Myocyte (in vitro differentiated cells): ENCODE measurements at regions not wholly inside any gene's neighbourhood (a gene's known extent, or its start where the extent isn't known, plus 50 kb on each side); places are given as distances from the start of the nearest gene placed in this dataset.
"Not testable (repeated sequence)": the region's sequence is repeated elsewhere in the genome, so short reads cannot be mapped to it uniquely, and the experiment has no call there.

Experiments used
- DNase-seq: peaks from one replicate; pipeline ENCODE4 v3.0.0-alpha.2; 2012; ENCODE audit warnings: low read depth

DNA sequence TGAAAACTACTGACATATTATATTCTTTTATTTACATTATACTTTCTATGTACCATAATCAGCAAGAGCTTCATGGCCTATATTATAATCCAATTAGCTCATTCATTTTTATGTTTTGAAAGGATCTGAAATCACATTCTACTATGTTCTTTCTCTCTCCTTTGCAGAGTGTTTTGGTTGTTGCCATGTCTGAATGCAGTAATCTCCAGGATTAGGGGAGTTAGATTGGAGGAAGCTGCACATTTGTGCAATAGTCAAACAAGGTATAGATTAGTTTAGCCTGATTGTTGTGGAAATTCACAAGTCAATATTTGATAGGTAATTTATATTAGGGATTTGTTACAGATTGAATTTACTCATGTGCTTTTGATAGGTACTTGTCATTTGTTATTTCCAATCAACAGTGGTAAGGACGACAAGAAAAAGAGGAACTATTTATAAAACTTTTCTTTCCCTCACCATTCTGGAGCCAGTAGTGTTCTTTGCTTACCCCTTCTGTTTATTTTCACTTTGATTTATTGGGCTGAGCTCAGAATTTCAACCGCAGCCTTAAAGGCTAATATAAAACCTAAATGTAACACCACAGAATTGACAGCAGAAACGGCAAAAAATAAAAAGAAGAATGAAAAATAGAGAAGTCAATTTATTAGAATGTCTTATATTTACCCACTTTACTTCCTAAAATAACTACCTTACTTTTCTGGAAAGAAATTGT, 597.0 kb downstream of the CHSY3 start:
- no peak for DNase-seq

DNA sequence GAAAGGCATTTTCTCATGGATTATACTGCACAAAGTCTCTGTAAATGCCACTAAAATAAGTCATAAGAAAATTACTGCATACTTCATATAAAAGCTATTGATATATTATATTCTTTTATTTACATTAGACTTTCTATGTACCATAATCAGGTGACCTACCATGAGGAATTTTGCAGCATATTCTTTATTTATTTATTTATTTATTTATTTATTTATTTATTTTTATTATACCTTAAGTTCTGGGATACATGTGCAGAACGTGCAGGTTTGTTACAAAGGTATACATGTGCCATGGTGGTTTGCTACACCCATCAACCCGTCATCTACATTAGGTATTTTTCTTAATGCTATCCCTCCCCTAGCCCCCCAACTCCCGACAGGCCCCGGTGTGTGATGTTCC, 596.2 kb downstream of the CHSY3 start:
- DNase-seq, result not testable (repeated sequence)

DNA sequence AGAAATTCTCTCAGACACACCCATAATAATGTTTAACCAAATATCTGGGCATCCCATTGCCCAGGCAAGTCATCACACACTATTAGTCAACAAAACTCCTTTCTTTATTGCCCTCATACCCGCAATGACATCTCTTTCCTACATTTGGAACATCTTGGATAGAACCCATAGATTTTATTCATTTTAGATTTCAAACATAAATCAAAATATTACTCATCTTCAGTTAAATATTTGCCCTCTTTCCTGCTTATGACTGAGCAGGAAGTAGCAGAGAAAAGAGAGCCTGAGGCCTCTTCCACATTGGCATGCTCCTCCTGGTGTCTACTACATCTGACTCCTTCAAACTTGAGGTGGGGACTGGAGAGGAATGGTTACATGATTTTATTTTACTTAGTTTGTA, 592.0 kb downstream of the CHSY3 start:
- no peak for DNase-seq

GRCh38 chr5:130488252-130488651, 584.0 kb downstream of the CHSY3 start:
- no peak for DNase-seq

DNA sequence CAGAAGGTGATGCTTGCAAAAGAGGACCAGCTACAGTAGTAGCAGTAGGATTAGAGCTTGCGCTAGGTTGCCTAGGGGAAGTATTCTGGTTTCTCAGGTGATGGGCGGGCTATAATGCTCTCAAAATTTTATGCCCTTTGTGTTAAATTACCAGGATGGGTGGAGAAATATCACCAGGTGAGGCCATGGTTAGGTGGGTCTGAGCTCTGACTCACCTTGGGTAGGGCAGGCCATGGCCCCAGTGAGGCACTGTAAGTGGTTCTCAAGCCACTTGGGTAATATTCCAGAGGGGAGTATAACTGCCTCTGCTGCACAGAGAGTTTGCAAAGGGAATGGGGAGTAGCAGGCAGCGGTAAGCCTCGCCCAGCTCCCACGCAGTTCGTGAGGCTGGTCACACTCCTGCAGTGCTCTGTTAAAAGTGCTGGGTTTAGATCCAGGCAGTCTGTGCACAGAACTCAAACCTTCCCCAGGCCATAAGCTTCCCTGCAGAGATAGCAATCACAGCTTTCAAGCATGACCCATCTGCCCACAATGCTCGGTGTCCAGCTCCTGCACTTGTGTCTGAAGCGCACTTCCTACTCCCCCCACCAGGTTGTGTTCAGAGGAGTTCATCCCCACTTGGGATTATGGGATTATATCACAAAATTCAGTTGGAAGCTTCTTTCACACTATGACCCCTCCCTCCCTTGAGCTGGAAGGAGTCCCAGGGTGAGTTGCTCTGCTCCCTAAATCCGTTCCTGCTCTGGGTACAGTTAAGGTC, 575.0 kb downstream of the CHSY3 start:
- DNase-seq, result no peak

GRCh38 chr5:130476325-130476724, 572.1 kb downstream of the CHSY3 start:
- no peak for DNase-seq

DNA sequence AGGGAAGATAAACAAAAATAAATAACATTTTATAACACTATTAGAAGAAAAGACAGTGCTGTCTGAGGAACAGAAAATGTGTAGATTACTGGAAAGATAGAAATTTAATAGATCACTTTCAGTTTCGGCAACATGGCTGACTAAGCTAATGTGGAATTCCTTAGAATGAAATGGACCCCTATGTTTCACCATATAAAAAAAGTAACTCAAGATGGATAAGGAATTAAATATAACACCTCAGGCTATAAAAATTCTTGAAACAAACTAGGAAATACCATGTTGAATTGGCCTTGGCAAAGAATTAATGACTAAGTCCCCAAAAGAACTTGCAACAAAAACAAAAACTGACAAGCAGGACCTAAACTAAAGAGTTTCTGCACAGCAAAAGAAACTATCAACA, 558.3 kb downstream of the CHSY3 start:
- no peak for DNase-seq

DNA sequence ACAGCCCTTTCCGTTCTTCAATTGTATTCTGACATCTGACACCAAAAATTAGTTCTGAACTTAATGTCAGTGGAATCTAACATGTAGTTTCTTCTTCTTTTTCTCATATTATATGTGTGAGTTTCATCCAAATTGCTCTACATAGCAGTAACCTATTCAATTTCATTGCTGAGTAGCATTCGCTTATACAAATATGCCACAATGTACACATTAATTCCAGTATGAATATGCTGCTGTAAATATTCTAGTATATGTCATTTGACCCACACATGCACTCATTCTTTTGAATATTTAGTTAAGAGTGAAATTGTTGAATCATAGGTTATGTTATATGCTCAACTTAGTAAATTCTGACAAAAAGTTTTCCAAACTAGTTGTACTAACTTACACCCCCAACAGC, 550.9 kb downstream of the CHSY3 start:
- no peak for DNase-seq

- DNase-seq, result no peak
Measured at GRCh38 chr5:130452744-130453143, 548.5 kb downstream of the CHSY3 start.

DNA sequence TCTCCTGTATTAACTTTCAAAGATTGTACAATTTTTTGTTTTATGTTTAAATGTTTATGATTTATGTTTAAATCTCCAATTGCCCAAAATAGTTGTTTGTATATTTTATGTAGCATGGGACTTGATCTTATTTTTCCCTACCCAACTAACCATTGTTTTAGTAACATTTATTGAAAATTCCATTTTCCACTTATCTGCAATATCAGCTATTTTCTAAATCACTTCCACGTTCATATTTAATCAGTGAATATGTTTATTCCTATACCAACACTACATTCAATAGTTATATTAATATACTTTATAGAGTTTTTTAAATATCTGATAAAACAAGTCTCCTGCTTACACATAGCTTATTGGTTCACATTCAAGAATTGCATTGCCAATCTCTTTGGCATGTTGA, 532.2 kb downstream of the CHSY3 start:
- no peak for DNase-seq

DNA sequence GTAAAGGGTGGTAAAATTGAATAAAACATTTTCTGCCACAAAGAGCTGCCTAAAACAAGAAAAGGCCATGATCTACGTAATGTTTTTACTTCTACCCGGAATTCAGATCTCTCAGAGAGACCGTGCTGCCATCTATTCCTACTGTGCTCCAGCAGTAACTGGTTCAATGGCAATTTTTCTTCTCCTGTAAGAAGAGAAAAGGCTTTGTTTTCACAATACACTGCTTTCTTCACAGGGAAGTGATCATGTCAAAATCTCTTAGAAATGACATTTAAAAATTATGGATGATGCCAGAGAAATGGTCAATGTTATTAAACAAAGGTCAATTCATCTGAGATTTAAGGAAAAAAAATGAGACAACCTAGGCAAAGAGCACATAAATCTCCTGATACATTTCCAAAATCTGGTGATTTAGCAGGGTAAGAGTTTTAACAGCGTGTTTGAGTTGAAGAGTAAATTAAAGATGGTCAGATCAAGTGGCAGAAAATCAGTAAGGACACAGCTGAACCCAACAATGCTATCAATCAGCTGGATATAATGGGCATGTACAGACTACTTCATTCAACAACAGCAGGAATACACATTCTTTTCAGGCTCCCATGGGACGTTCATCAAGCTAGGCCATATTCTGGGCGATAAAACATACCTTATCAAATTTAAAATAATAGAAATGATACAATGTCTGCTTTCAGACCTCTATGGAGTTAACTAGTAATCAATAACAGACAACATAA, 523.1 kb downstream of the CHSY3 start:
- DNase-seq, result no peak

GRCh38 chr5:130425424-130425823, 521.2 kb downstream of the CHSY3 start:
- DNase-seq, result no peak

GRCh38 chr5:130424341-130424740, 520.1 kb downstream of the CHSY3 start:
- no peak for DNase-seq

DNA sequence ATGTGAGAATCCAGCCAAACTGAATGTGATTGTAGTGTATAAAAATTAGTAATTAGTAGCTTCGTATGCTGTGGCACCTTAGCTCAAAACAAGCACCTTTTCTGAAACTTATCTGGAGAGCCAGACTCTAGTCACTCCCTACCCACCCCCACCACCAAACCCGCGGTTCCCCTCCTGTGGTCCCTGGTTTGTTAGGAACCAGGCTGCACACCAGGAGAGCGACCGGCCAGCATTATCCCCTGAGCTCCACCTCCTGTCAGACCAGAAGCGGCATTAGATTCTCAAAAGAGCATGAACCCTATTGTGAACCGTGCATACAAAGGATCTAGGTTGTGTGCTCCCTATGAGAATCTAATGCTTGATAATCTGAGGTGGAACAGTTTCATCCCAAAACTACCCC, 498.6 kb downstream of the CHSY3 start:
- DNase-seq, result no peak

DNA sequence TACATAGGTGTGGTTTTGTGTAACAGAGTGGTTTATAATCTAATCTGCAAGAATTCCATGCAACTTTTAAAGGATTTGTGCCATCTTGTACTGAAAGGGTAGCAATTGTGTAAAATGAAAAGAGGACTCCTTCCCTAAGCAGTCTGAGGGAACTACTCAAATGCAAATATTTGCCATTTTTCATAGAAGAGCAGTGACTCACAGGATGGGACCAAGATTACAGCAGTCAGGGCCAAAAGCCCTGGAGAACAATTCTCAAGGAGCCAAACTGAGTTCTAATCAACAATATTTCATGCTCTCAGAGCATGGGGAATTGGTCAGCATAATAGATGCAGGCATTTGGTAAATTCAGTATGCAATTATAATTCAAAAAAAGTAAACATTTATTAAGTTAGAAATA, 495.8 kb downstream of the CHSY3 start:
- DNase-seq, result no peak

DNA sequence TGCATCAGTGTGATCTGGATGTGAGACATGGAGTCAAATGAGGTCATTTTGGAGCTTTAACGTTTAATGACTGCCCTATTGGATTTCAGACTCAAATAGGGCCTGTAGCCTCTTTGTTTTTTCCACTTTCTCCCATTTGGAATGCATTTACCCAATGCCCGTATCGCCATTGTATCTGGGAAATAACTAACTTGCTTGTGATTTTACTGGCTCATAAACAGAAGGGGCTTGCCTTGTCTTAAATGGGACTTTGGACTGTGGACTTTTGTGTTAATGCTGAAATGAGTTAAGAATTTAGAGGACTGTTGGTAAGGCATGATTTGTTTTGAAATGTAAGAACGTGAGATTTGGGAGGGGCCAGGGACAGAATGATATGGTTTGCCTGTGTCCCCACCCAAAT, 494.6 kb downstream of the CHSY3 start:
- DNase-seq, result no peak

DNA sequence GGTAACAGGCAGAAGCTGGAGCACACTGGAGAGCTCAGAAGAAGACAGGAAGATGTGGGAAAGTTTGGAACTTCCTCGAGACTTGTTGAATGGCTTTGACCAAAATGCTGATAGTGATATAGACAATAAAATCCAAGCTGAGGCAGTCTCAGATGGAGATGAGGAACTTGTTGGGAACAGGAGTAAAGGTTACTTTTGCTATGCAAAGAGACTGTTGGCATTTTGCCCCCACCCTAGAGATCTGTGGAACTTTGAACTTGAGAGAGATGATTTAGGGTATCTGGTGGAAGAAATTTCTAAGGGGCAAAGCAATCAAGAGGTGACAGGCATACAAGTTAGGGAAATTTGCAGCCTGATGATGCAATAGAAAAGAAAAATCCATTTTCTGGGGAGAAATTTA, 493.5 kb downstream of the CHSY3 start:
- DNase-seq, result not testable (repeated sequence)

DNA sequence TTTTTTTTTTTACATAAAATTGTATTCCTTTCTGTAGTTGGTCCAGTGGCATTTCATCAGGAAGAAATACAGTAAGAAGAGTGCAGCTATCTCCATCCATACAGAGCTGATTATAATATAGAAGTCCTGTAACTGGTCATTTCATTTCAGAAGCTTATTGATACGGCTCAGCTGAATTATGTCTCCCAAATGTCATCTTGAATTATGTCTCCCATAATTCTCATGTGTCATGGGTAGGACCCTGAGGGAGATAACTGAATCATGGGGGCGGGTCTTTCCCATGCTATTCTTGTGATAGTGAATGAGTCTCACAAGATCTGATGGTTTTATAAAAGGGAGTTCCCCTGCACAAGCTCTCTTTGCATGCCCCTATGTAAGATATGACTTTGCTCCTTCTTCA, 492.9 kb downstream of the CHSY3 start:
- no peak for DNase-seq

GRCh38 chr5:130391727-130392264, 487.5 kb downstream of the CHSY3 start:
- DNase-seq, result not testable (repeated sequence)

DNA sequence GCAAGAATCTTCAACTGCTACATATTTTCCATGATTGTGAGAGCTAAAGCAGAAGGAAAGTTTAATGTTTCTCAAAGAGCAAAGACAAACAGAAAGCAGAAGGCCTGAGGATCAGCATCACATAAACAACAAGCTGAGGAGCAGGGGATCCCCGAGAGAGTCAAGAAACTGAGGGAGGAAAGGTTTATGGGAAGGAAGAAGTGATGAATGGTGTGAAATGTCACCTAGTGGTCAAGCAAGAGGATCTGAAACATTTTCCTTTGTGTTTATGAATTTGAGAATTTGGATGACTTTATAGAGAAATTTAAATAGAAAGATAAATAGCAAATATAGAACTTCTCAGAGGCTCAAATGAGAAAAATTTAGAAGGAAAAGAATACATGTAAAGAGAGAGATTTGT, 481.9 kb downstream of the CHSY3 start:
- peak; percentile 5 for DNase-seq

DNA sequence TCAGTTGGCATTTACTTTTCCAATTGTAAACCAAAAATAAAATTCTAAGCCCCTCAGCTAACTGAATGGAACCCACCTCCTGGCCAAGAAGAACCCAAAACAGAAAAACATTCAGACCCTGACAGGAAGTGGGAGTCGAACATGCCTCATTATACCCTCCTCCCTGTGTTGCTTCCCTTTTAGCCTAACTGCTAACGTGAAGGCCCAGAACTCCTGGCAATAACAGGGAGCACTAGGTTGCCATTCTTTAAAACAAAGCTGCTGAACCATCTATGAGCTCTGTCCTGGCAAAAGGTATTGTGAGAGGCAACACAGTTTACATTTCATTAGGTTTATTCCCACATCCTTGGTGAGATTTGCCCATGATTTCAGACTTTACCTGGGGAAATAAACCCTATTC, 481.4 kb downstream of the CHSY3 start:
- no peak for DNase-seq

- no peak for DNase-seq
Measured at GRCh38 chr5:130365956-130366355, 461.7 kb downstream of the CHSY3 start.
